NCI-H1092 treated with DMSO at 0.1 percent for 48 hours (cell line): ENCODE measurements at regions not wholly inside any gene's neighbourhood (a gene's known extent, or its start where the extent isn't known, plus 50 kb on each side); places are given as distances from the start of the nearest gene placed in this dataset.

ENCODE experiments used
- DNase-seq: peaks from one replicate; lab custom pipeline; 2025; lab: John Stamatoyannopoulos, UW

GRCh38 chr12:84807249-84807648 is 105.3 kb downstream of the SLC6A15 start:
- no peak for DNase-seq

- no peak for DNase-seq
Measured at GRCh38 chr12:84805474-84805858, 107.1 kb downstream of the SLC6A15 start.

GRCh38 chr12:84804691-84805473 is 107.7 kb downstream of the SLC6A15 start:
- no peak for DNase-seq

GRCh38 chr12:84803661-84804060 is 108.9 kb downstream of the SLC6A15 start:
- no peak for DNase-seq

GRCh38 chr12:84802161-84802560 is 110.4 kb downstream of the SLC6A15 start:
- DNase-seq, result no peak

- DNase-seq, result no peak
Measured at GRCh38 chr12:84793558-84794367, 118.8 kb downstream of the SLC6A15 start.

GRCh38 chr12:84791444-84791843 is 121.2 kb downstream of the SLC6A15 start:
- DNase-seq, result no peak

- DNase-seq, result no peak
Measured at GRCh38 chr12:84789184-84789583, 123.4 kb downstream of the SLC6A15 start.

- DNase-seq, result no peak
Measured at GRCh38 chr12:84787253-84787652, 125.3 kb downstream of the SLC6A15 start.

- no peak for DNase-seq
Measured at GRCh38 chr12:84786622-84787021, 126.0 kb downstream of the SLC6A15 start.

GRCh38 chr12:84785951-84786350 is 126.6 kb downstream of the SLC6A15 start:
- no peak for DNase-seq

- no peak for DNase-seq
Measured at GRCh38 chr12:84785281-84785680, 127.3 kb downstream of the SLC6A15 start.

GRCh38 chr12:84779169-84779568 is 133.4 kb downstream of the SLC6A15 start:
- no peak for DNase-seq

- no peak for DNase-seq
Measured at GRCh38 chr12:84772281-84772680, 140.3 kb downstream of the SLC6A15 start.

GRCh38 chr12:84767079-84767478 is 145.5 kb downstream of the SLC6A15 start:
- DNase-seq, result no peak

- DNase-seq, result no peak
Measured at GRCh38 chr12:84766375-84766774, 146.2 kb downstream of the SLC6A15 start.

- DNase-seq, result no peak
Measured at GRCh38 chr12:84764001-84764400, 148.6 kb downstream of the SLC6A15 start.

GRCh38 chr12:84763107-84763506 is 149.5 kb downstream of the SLC6A15 start:
- DNase-seq, result no peak

GRCh38 chr12:84760091-84760865 is 152.3 kb downstream of the SLC6A15 start:
- DNase-seq, result no peak

- DNase-seq, result no peak
Measured at GRCh38 chr12:84757978-84758377, 154.6 kb downstream of the SLC6A15 start.

- DNase-seq, result no peak
Measured at GRCh38 chr12:84756961-84757360, 155.6 kb downstream of the SLC6A15 start.

GRCh38 chr12:84745127-84745526 is 167.5 kb downstream of the SLC6A15 start:
- DNase-seq, result no peak

GRCh38 chr12:84741692-84742091 is 170.9 kb downstream of the SLC6A15 start:
- no peak for DNase-seq
